DND-41 (cell line): ENCODE measurements at regions not wholly inside any gene's neighbourhood (a gene's known extent, or its start where the extent isn't known, plus 50 kb on each side); places are given as distances from the start of the nearest gene placed in this dataset.

Experiments used
- ATAC-seq: fragments of 200-7000 bp; cut with Tn5 transposase; 3 replicates; pipeline ENCODE4 v1.9.1; 2021; ENCODE audit warnings: low read depth; ENCODE audit not compliant: insufficient read depth
- DNase-seq: peaks from one replicate; pipeline ENCODE4 v3.0.0-alpha.2; 2020
- H2AFZ ChIP-seq: 2 replicates; pipeline ENCODE4 v1.6.0; 2012; ENCODE audit warnings: low read depth, low read length
- H3K27ac ChIP-seq: 2 replicates; pipeline ENCODE4 v1.5.1; 2012; ENCODE audit warnings: low read length, inconsistent platforms
- H3K27me3 ChIP-seq: fragments of 200-600 bp; sonication (generic); 2 replicates; pipeline ENCODE4 v1.6.0; 2012; ENCODE audit warnings: low read length, mild to moderate bottlenecking, inconsistent platforms; ENCODE audit not compliant: insufficient read depth, poor library complexity
- H3K36me3 ChIP-seq: 2 replicates; pipeline ENCODE4 v1.5.1; 2012; ENCODE audit warnings: low read length, inconsistent platforms; ENCODE audit not compliant: insufficient read depth
- H3K4me1 ChIP-seq: 2 replicates; pipeline ENCODE4 v1.5.1; 2012; ENCODE audit warnings: mild to moderate bottlenecking, low read length; ENCODE audit not compliant: insufficient read depth
- H3K4me2 ChIP-seq: 2 replicates; pipeline ENCODE4 v1.6.0; 2012; ENCODE audit warnings: mild to moderate bottlenecking, moderate library complexity, low read length, inconsistent platforms; ENCODE audit not compliant: insufficient read depth
- H3K4me3 ChIP-seq, 2 experiments: fragments of 200-600 bp in 1 of 2; shearing (Covaris generic) in 1 of 2; 2 replicates each; pipeline ENCODE4 v1.5.1; 2012 to 2016; ENCODE audit warnings: inconsistent platforms in 2 of 2, low read length in 2 of 2, mild to moderate bottlenecking in 2 of 2, low read depth in 1 of 2, moderate library complexity in 1 of 2
- H3K79me2 ChIP-seq: 2 replicates; pipeline ENCODE4 v1.6.0; 2012; ENCODE audit warnings: low read length, inconsistent platforms; ENCODE audit not compliant: insufficient read depth
- H3K9ac ChIP-seq: 2 replicates; pipeline ENCODE4 v1.6.0; 2012; ENCODE audit warnings: low read depth, mild to moderate bottlenecking, inconsistent platforms, low read length, moderate library complexity
- H3K9me3 ChIP-seq: 2 replicates; pipeline ENCODE4 v1.5.1; 2012; ENCODE audit warnings: low read length, moderate library complexity, mild to moderate bottlenecking, inconsistent platforms; ENCODE audit not compliant: insufficient read depth, severe bottlenecking
- H4K20me1 ChIP-seq: 2 replicates; pipeline ENCODE4 v1.6.0; 2012; ENCODE audit warnings: low read length; ENCODE audit not compliant: insufficient read depth
- CTCF ChIP-seq: IDR thresholded peaks from 2 replicates; pipeline ENCODE4 v1.5.1; 2012; ENCODE audit warnings: borderline replicate concordance, low read length, moderate library complexity, mild to moderate bottlenecking; ENCODE audit not compliant: poor library complexity, severe bottlenecking; ENCODE audit errors: extremely low read depth
- EZH2 ChIP-seq: IDR thresholded peaks from 3 replicates; pipeline ENCODE4 v1.6.1; 2012; ENCODE audit warnings: borderline replicate concordance, low read depth, mild to moderate bottlenecking, moderate library complexity, low read length, inconsistent platforms; ENCODE audit not compliant: severe bottlenecking

GRCh38 chr6:9659848-9660247 lies 755.0 kb downstream of the TFAP2A start:
- Histone ChIP-seq H3K79me2 (no peaks in the 10 kb centered on the region), H3K36me3 (no peaks in the 10 kb centered on the region), H3K27me3 (no peaks in the 10 kb centered on the region), H3K9ac (no peak overlapping the region), H4K20me1 (no peaks in the 10 kb centered on the region), H3K4me2 (no peak overlapping the region), H3K4me3 (no peak overlapping the region), H3K9me3 (no peaks in the 10 kb centered on the region), H3K4me1 (no peaks in the 10 kb centered on the region), H2AFZ (no peak overlapping the region), H3K27ac (no peak overlapping the region)
- no peak for TF ChIP-seq CTCF
- no peak for TF ChIP-seq EZH2
- DNase-seq: no peak
- ATAC-seq: no peak

- Histone ChIP-seq H3K9me3 (no peaks in the 10 kb centered on the region), H2AFZ (no peak overlapping the region), H3K4me2 (no peak overlapping the region)
Observed at GRCh38 chr6:9657994-9658393, 756.9 kb downstream of the TFAP2A start.

GRCh38 chr6:9647599-9647998 lies 767.3 kb downstream of the TFAP2A start:
- H3K27me3 ChIP-seq: no peaks in the 10 kb centered on the region
- H3K4me2 ChIP-seq: no peak overlapping the region
- H4K20me1 ChIP-seq: no peaks in the 10 kb centered on the region
- TF ChIP-seq EZH2 (no peak), CTCF (no peak)
- no peaks in the 10 kb centered on the region for H3K9me3 ChIP-seq
- no peaks in the 10 kb centered on the region for H3K79me2 ChIP-seq
- ATAC-seq (no peak), DNase-seq (no peak)
- H3K36me3 ChIP-seq: no peaks in the 10 kb centered on the region
- no peak overlapping the region for H3K4me3 ChIP-seq
- H3K9ac ChIP-seq: no peak overlapping the region
- H3K27ac ChIP-seq: no peak overlapping the region
- H3K4me1 ChIP-seq: no peaks in the 10 kb centered on the region
- H2AFZ ChIP-seq: no peak overlapping the region

More at GRCh38 chr6:9657994-9658393, 756.9 kb downstream of the TFAP2A start:
- Histone ChIP-seq H4K20me1 (no peaks in the 10 kb centered on the region), H3K4me3 (no peak overlapping the region), H3K79me2 (no peaks in the 10 kb centered on the region), H3K4me1 (no peaks in the 10 kb centered on the region), H3K9ac (no peak overlapping the region), H3K27ac (no peak overlapping the region), H3K27me3 (no peaks in the 10 kb centered on the region), H3K36me3 (no peaks in the 10 kb centered on the region)
- ATAC-seq (no peak), DNase-seq (no peak)
- no peak for TF ChIP-seq CTCF
- TF ChIP-seq EZH2: no peak

GRCh38 chr6:9647071-9647445 lies 767.8 kb downstream of the TFAP2A start:
- no peak overlapping the region for H2AFZ ChIP-seq
- no peaks in the 10 kb centered on the region for H3K4me1 ChIP-seq

More at GRCh38 chr6:9647071-9647445, 767.8 kb downstream of the TFAP2A start:
- no peaks in the 10 kb centered on the region for H3K36me3 ChIP-seq
- H3K27me3 ChIP-seq: no peaks in the 10 kb centered on the region
- DNase-seq: no peak
- TF ChIP-seq EZH2 (no peak), CTCF (no peak)
- no peaks in the 10 kb centered on the region for H3K79me2 ChIP-seq
- no peaks in the 10 kb centered on the region for H4K20me1 ChIP-seq
- no peaks in the 10 kb centered on the region for H3K9me3 ChIP-seq
- no peak overlapping the region for H3K27ac ChIP-seq
- no peak overlapping the region for H3K9ac ChIP-seq
- no peak overlapping the region for H3K4me2 ChIP-seq
- ATAC-seq: no peak
- H3K4me3 ChIP-seq: no peak overlapping the region
